CD4-positive, alpha-beta T cell treated with Interleukin-1 beta for 1 hour (primary cell): ENCODE measurements at regions not wholly inside any gene's neighbourhood (a gene's known extent, or its start where the extent isn't known, plus 50 kb on each side); places are given as distances from the start of the nearest gene placed in this dataset.

Source experiments
- DNase-seq, 2 donors: peaks; one replicate each; pipeline ENCODE4 v3.0.0-alpha.2; 2020 to 2022

GRCh38 chr6:91580635-91581034 lies 993.8 kb upstream of the MAP3K7 start:
- DNase-seq = no peak

- no peak for DNase-seq
These were observed 988.2 kb upstream of the MAP3K7 start for GRCh38 chr6:91575032-91575431.

- no peak for DNase-seq
These were observed 987.0 kb upstream of the MAP3K7 start for GRCh38 chr6:91573826-91574416.

GRCh38 chr6:91572878-91573277 lies 986.0 kb upstream of the MAP3K7 start:
- no peak for DNase-seq

GRCh38 chr6:91569071-91569470 lies 982.2 kb upstream of the MAP3K7 start:
- no peak for DNase-seq

GRCh38 chr6:91566467-91566866 lies 979.6 kb upstream of the MAP3K7 start:
- DNase-seq = no peak

GRCh38 chr6:91565207-91565606 lies 978.3 kb upstream of the MAP3K7 start:
- DNase-seq = no peak

GRCh38 chr6:91562955-91563354 lies 976.1 kb upstream of the MAP3K7 start:
- no peak for DNase-seq

- no peak for DNase-seq
These were observed 973.5 kb upstream of the MAP3K7 start for GRCh38 chr6:91560409-91560808.

GRCh38 chr6:91540902-91541301 lies 954.0 kb upstream of the MAP3K7 start:
- no peak for DNase-seq

- DNase-seq = no peak
These were observed 952.6 kb upstream of the MAP3K7 start for GRCh38 chr6:91539456-91539855.

GRCh38 chr6:91538622-91539021 lies 951.8 kb upstream of the MAP3K7 start:
- no peak for DNase-seq

GRCh38 chr6:91534614-91535013 lies 947.7 kb upstream of the MAP3K7 start:
- no peak for DNase-seq

GRCh38 chr6:91523511-91523910 lies 936.6 kb upstream of the MAP3K7 start:
- DNase-seq = no peak

- no peak for DNase-seq
These were observed 935.1 kb upstream of the MAP3K7 start for GRCh38 chr6:91521999-91522398.

GRCh38 chr6:91509711-91510110 lies 922.8 kb upstream of the MAP3K7 start:
- DNase-seq = no peak

- DNase-seq = no peak
These were observed 922.2 kb upstream of the MAP3K7 start for GRCh38 chr6:91509039-91509438.

GRCh38 chr6:91506509-91506908 lies 919.6 kb upstream of the MAP3K7 start:
- DNase-seq = no peak

GRCh38 chr6:91505199-91505598 lies 918.3 kb upstream of the MAP3K7 start:
- no peak for DNase-seq

GRCh38 chr6:91501930-91502329 lies 915.1 kb upstream of the MAP3K7 start:
- DNase-seq = no peak

GRCh38 chr6:91500689-91501303 lies 913.9 kb upstream of the MAP3K7 start:
- no peak for DNase-seq

GRCh38 chr6:91498576-91498975 lies 911.7 kb upstream of the MAP3K7 start:
- DNase-seq = no peak

GRCh38 chr6:91497770-91498169 lies 910.9 kb upstream of the MAP3K7 start:
- no peak for DNase-seq

GRCh38 chr6:91490671-91491301 lies 903.9 kb upstream of the MAP3K7 start:
- DNase-seq = no peak
